ENCODE measurements at regions not wholly inside any gene's neighbourhood (a gene's known extent, or its start where the extent isn't known, plus 50 kb on each side); places are given as distances from the start of the nearest gene placed in this dataset.

GRCh38 chr6:96410467-96410866 is 111.1 kb upstream of the UFL1 start:
- TF ChIP-seq, protein P1, sequence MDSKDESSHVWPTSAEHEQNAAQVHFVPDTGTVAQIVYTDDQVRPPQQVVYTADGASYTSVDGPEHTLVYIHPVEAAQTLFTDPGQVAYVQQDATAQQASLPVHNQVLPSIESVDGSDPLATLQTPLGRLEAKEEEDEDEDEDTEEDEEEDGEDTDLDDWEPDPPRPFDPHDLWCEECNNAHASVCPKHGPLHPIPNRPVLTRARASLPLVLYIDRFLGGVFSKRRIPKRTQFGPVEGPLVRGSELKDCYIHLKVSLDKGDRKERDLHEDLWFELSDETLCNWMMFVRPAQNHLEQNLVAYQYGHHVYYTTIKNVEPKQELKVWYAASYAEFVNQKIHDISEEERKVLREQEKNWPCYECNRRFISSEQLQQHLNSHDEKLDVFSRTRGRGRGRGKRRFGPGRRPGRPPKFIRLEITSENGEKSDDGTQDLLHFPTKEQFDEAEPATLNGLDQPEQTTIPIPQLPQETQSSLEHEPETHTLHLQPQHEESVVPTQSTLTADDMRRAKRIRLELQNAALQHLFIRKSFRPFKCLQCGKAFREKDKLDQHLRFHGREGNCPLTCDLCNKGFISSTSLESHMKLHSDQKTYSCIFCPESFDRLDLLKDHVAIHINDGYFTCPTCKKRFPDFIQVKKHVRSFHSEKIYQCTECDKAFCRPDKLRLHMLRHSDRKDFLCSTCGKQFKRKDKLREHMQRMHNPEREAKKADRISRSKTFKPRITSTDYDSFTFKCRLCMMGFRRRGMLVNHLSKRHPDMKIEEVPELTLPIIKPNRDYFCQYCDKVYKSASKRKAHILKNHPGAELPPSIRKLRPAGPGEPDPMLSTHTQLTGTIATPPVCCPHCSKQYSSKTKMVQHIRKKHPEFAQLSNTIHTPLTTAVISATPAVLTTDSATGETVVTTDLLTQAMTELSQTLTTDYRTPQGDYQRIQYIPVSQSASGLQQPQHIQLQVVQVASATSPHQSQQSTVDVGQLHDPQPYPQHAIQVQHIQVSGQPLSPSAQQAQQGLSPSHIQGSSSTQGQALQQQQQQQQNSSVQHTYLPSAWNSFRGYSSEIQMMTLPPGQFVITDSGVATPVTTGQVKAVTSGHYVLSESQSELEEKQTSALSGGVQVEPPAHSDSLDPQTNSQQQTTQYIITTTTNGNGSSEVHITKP (CRISPR knock-in tag; IDR thresholded peaks at IDR 0.05; ENCODE audit: low read depth), result no peak
- TF ChIP-seq RBFOX2 (IDR thresholded peaks at IDR 0.05; ENCODE audit: low read depth, low read length) (no peak), ZNF260 (CRISPR knock-in tag; IDR thresholded peaks at IDR 0.05; ENCODE audit: borderline replicate concordance, low read depth) (no peak), NFE2 (CRISPR knock-in tag; IDR thresholded peaks at IDR 0.05) (no peak), GABPA (IDR thresholded peaks at IDR 0.05; ENCODE audit: low read depth, low read length) (no peak), GABPA (CRISPR knock-in tag; IDR thresholded peaks at IDR 0.05; ENCODE audit: low read depth) (no peak), ZNF580 (CRISPR knock-in tag; IDR thresholded peaks at IDR 0.05; ENCODE audit: borderline replicate concordance, low read depth) (no peak), SRF (IDR thresholded peaks at IDR 0.05; ENCODE audit: low read depth, low read length) (no peak), ZNF234 (CRISPR knock-in tag; conservative IDR thresholded peaks at IDR 0.05) (no peak), CTCF (CRISPR knock-in tag; IDR thresholded peaks at IDR 0.05) (no peak), THAP11 (CRISPR knock-in tag; IDR thresholded peaks at IDR 0.05) (no peak)
- TF ChIP-seq, protein P2, sequence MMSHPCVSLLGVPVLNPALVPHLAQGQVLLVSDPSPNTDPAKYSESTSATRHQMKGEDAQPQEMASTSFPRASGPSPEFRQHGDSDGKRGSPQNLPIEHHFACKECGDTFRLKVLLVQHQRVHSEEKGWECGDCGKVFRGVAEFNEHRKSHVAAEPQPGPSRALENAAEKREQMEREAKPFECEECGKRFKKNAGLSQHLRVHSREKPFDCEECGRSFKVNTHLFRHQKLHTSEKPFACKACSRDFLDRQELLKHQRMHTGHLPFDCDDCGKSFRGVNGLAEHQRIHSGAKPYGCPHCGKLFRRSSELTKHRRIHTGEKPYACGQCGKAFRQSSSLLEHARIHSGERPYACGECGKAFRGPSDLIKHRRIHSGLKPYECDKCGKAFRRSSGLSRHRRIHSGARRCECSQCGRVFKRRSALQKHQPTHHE (CRISPR knock-in tag; IDR thresholded peaks at IDR 0.05; ENCODE audit: borderline replicate concordance), result no peak
- TF ChIP-seq, protein P3, sequence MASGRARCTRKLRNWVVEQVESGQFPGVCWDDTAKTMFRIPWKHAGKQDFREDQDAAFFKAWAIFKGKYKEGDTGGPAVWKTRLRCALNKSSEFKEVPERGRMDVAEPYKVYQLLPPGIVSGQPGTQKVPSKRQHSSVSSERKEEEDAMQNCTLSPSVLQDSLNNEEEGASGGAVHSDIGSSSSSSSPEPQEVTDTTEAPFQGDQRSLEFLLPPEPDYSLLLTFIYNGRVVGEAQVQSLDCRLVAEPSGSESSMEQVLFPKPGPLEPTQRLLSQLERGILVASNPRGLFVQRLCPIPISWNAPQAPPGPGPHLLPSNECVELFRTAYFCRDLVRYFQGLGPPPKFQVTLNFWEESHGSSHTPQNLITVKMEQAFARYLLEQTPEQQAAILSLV (CRISPR knock-in tag; IDR thresholded peaks at IDR 0.05; ENCODE audit: borderline replicate concordance), result no peak
